ENCODE measurements at regions not wholly inside any gene's neighbourhood (a gene's known extent, or its start where the extent isn't known, plus 50 kb on each side); places are given as distances from the start of the nearest gene placed in this dataset.

GRCh38 chr10:108771106-108771505 is 1152.2 kb downstream of the XPNPEP1 start:
- peak; percentile 56 for DNase-seq

DNA sequence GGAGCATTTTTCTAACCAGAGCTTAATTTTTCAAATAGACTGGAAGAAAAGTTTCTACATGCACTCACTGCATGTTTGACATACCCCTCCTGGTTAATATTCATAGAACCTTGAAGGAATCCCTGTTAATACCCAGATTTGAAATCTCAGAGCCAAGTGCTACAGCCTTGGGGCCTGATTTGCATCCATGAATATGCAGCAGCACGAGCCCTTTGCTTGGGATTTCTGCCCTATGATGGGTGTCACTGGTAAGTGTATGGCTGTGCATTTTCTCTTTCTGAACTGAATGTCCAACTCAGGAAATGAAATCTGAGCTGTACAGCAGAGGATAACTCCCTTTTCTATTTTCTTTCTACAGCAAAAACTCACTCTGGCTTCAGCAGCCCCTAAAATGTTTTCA is 1157.5 kb downstream of the XPNPEP1 start:
- DNase-seq, result no peak

GRCh38 chr10:108757946-108758345 is 1165.4 kb downstream of the XPNPEP1 start:
- peak; percentile 48 for DNase-seq

DNA sequence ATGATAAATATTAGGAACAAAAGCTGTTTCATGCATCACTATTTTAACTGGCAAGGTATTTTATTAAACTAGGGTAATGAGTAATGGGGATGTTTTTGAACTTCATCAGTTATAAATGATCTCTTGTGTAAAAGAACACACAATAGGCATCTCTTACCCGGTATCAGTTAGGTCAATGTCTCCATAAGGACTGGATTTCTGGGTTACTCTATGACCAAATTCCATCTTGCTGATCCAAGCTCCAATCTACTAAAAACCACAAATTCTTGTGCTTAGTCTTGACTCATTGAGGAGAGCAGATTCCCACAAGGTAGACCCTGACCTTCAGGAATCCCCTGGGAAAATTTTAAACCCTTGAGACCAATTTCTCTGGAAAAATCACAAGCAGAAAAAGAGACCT is 1167.7 kb downstream of the XPNPEP1 start:
- peak; percentile 62 for DNase-seq

GRCh38 chr10:108753326-108753725 is 1170.0 kb downstream of the XPNPEP1 start:
- no peak for DNase-seq

GRCh38 chr10:108749042-108749441 is 1174.3 kb downstream of the XPNPEP1 start:
- DNase-seq, result no peak

GRCh38 chr10:108736111-108736510 is 1187.2 kb downstream of the XPNPEP1 start:
- peak; percentile 6 for DNase-seq

GRCh38 chr10:108735380-108735779 is 1187.9 kb downstream of the XPNPEP1 start:
- peak; percentile 96 for DNase-seq

DNA sequence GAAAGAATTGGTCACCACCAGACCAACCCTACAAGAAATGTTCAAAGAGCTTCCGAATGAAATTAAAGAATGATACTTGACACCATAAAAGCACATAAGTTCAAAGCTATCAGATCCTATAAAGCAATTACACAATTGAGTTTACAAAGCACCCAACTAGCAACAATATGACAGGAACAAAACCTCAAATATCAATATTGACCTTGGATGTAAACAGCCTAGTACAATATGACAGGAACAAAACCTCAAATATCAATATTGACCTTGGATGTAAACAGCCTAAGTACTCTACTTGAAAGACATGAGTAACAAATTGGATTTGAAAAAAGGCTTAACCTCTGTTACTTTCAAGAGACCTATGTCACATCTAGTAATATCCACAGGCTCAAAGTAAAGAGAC is 1201.4 kb downstream of the XPNPEP1 start:
- no peak for DNase-seq

DNA sequence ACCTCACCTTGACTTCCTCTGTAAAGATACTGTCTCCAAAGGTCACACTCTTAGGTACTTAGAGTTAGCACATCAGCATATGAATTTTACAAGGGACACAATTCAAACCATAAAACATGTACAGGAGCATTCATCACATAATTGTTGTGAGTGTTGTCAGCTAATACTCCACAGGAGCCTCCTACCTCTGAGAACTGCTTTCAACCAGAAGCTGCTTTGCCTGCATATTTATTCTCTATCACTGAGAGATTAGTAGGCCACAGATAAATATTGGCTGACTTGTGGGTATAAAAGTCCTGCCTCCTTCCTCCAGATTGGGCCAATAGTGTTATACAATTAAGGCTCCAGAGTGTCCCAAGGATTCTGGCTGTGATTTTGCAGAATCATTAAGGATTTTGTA is 1207.0 kb downstream of the XPNPEP1 start:
- no peak for DNase-seq

DNA sequence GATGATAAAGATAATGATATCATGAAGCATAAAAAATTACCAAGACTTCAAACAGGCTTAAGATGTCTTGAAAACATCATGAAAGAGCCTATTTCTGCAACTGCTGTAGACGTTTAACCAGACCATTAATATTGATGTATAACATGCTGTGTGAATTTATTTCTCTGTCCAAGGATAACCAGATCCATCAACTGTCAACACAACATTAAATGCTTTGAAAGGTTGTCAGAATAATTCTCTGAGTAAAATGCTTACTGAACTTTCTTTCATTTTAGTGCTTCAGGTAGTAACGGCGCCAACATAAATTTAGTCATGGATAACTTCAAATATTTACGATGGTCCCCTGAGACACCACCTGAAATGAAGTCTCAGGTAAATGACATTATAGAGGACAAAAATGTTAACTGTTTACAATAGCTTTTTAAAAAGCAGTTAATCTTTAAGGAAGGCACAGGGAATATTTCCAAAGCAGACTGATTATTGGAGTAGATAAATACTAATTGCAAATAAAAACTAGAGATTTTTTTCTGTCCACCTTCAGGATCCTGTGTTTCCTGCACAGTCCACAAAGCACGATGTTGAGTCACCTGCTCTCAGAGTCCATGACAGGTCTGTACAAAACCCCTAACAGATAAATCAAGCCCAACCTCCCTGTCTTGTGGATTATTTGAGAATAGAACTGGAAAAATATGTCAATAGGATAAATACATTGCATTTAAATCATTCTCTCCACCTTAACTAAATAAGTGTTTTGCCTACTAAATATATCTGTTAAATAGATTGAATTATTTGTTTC is 1213.2 kb downstream of the XPNPEP1 start:
- DNase-seq, result no peak

- no peak for DNase-seq
Observed at GRCh38 chr10:108708363-108708762, 1214.9 kb downstream of the XPNPEP1 start.

GRCh38 chr10:108696792-108697477 is 1226.4 kb downstream of the XPNPEP1 start:
- DNase-seq, result no peak

DNA sequence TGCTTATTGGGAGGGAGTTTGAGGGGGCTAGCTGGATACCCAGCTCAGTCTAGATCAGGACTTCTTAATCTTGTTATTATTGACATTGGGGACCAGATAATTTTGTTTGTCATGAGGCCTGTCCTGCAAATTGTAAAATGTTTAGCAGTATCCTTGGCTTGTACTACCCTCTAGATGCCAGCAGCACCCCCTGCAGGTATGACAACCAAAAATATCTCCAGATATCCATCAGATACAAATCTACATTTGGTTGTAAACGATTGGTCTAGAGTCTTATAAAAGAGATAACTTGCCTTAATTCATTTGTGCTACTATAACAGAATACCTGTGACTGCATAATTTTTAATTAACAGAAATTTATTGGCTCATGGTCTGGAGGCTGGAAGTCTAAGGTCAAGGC is 1232.2 kb downstream of the XPNPEP1 start:
- no peak for DNase-seq

DNA sequence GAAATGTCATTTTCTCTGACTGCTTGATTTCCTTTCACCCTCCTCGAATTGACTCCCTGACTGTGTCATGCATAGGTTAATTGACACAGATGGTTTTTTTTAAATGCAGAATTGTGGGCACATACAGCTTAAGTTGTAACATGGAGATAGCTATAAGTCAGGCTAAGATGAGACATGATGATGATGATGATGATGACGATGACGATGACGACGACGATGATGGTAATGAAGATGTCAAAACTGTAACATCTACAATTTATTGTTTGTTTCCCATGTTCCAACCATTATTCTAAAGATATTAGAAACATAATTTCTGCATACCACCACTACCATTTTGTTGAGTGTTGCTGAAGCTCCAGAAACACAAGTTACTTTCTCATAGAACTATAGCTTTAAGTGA is 1232.8 kb downstream of the XPNPEP1 start:
- no peak for DNase-seq

DNA sequence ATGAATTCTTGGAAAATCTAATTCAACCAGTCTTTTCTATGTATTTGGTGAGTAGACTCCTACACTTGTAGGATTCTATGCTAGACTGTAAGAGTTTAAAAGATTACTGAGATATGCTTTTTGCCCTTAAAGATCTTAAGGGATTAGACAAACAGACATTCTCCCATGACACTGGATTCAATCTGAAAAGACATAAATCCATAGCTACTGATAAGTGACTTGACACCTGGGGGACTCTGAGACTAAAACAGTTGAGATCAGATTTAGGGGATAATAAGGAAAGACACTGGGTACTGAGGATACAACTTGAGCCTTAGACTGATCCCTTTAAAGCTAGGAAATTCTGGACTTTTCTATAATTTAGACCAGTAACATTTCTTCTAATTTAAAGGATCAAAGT is 1233.4 kb downstream of the XPNPEP1 start:
- DNase-seq, result no peak

DNA sequence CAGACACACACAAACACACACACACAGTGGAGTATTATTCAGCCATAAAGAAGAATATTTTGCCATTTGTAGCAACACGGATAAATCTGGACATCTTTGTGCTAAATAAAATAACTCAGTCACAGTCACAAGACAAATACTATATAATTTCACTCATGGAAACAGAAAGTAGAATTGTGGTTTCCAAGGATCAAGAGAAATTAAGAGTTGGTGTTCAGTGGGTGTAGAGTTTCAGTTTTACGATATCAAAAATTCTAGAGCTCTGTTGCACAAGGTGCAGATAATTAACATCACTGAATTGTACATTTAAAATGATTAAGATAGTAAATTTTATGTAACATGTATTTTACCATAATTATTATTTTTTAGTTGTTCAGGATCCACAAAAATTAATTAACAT is 1235.0 kb downstream of the XPNPEP1 start:
- DNase-seq, result no peak

DNA sequence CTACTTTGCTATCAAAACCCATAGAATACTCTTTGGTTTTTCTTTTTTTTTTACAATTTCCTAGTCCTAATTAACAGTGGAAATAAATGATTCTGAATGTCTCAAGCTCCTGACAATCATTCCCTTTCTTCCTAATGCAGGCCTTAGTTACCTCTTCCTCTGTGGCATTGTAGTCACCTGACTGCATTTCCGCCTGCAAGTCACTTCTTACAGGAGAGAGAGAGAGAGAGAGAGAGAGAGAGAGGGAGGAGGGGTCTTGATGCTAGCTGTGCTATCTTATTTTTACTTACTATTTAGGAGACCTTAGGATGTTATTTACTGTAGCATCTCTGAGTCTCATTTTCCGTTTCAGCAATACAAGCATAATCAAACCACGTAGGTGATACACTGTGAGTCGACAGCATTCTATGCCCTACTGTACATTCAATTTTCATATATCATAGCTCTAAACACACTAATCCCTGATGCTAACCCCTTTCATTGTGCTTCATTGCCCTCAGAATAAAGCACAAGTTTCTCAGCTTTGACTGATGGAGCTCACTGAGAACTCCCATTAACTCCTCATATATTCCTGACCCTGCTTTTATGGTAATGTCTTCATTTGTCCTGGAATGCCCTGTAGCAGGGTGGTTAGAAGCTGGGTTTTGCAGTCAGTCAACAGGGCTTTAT is 1237.3 kb downstream of the XPNPEP1 start:
- DNase-seq, result no peak

DNA sequence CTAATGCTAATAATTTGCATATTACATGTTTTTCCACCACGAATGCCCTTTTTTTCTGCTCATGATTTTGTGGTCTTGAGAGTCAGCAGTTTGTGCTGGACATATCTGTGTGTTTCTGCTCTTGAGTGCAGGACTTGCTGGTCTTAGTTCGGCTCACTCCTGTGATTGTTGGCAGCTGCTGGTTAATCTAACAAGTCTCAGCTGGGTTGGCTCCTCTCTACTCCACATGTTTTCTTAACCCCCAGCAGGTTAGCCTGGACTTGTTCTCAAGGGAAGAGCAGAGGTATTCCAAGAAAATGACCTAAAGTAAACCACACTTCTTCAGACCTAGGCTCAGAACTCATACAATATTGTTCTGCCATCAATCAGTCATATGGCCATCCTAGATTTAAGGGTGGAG is 1238.9 kb downstream of the XPNPEP1 start:
- peak; percentile 36 for DNase-seq

DNA sequence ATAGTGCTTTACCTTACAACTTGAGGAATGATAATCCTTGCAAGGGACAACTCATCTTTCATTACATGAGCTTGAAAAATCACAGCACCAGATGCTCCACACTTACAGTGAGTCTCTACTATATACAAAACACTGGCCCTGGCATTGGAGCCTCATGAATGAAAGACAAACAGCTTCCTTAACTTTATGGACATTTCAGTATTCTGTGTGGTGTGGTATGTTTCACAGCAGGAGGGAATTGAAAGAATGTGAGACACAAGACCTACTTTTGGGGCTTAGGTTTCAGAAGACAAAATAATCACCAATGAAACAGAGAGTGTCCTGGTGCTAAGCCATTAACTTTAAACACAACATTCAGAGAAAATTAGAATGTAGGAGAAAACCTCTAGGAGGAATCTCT is 1249.6 kb downstream of the XPNPEP1 start:
- peak; percentile 38 for DNase-seq

- no peak for DNase-seq
Observed at GRCh38 chr10:108663587-108663986, 1259.7 kb downstream of the XPNPEP1 start.

DNA sequence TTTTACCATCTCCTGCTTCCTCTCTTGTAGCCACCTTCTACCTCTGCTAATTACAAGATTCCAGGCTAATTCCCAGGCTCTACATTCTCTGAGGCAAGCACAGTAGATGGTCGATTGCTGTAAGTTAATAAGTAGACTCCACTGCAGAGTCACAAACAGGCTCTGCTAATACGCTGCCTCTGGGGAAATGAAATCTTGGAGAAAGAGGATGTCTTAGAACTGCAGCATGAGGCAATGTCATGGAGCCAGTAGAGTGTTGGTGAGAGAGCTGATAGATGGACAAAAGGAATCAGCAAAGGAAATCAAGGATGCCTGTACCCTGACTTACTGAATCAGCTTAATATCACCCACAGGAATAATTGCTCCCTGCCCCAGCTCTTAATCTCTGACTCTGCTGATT is 1260.3 kb downstream of the XPNPEP1 start:
- no peak for DNase-seq

- no peak for DNase-seq
Observed at GRCh38 chr10:108655057-108655456, 1268.3 kb downstream of the XPNPEP1 start.

DNA sequence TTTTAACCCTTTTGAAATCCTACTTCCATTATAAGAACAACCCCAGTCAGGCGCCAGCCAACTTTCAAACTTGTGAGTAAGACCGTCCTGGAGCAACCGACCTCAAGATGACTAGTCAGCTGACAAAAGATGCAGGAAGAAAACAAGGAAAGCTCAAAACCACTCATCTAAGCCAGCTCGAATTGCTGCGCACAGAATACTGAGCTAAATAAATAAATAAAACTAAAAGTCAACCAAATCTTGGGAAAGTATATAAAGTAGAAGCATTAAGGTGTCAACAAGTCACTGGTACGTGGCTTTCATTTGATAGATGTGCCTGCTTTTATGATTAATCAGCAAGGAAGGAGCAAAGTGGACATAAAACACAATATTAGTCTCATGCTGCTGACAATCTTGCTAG is 1269.8 kb downstream of the XPNPEP1 start:
- peak; percentile 69 for DNase-seq
